ENCODE measurements at regions not wholly inside any gene's neighbourhood (a gene's known extent, or its start where the extent isn't known, plus 50 kb on each side); places are given as distances from the start of the nearest gene placed in this dataset.

GRCh38 chr16:13519871-13520270, 400.1 kb upstream of the ERCC4 start:
- Histone ChIP-seq H3K9me3 (ENCODE audit: control insufficient read depth in 4 of 4, low read length in 3 of 4) (no peaks in the 10 kb centered on the region), H3K9ac (ENCODE audit: low read depth in 1 of 2, low read length in 2 of 2) (no peak overlapping the region), H3K27ac (ENCODE audit: low read depth in 1 of 2, low read length in 2 of 2) (no peak overlapping the region), H3K4me3 (ENCODE audit: low read depth in 1 of 3, low read length in 3 of 3) (no peak overlapping the region), H3K36me3 (ENCODE audit: control insufficient read depth in 4 of 4, insufficient read depth in 3 of 4, low read depth in 1 of 4, low read length in 3 of 4) (no peaks in the 10 kb centered on the region), H3K4me1 (ENCODE audit: control insufficient read depth in 4 of 4, insufficient read depth in 4 of 4, low read length in 3 of 4) (no peaks in the 10 kb centered on the region), H3K27me3 (ENCODE audit: control insufficient read depth in 4 of 4, insufficient read depth in 4 of 4, low read length in 3 of 4) (no peaks in the 10 kb centered on the region)
- TF ChIP-seq MAX (IDR thresholded peaks at IDR 0.05) (no peak), ATF3 (IDR thresholded peaks at IDR 0.05) (no peak), YY1 (IDR thresholded peaks at IDR 0.05) (no peak), SP1 (IDR thresholded peaks at IDR 0.05) (no peak), FOXA1 (IDR thresholded peaks at IDR 0.05) (no peak), JUND (IDR thresholded peaks at IDR 0.05) (no peak), REST (IDR thresholded peaks at IDR 0.05) (no peak), HNF4G (IDR thresholded peaks at IDR 0.05) (no peak), RXRA (IDR thresholded peaks at IDR 0.05) (no peak), TAF1 (conservative IDR thresholded peaks at IDR 0.05) (no peak), CTCF (IDR thresholded peaks at IDR 0.05; ENCODE audit: low read depth, low read length, missing input control) (no peak)
- DNase-seq (ENCODE audit: low spot score) = no peak
- 81% methylated on average over 2 of the region's 2 CpGs for WGBS

- TF ChIP-seq HNF4A (conservative IDR thresholded peaks at IDR 0.05) = no peak
- no peak for TF ChIP-seq TAF1 (conservative IDR thresholded peaks at IDR 0.05)
- TF ChIP-seq RAD21 (IDR thresholded peaks at IDR 0.05) = no peak
- TF ChIP-seq FOXA2 (IDR thresholded peaks at IDR 0.05) = no peak
- no peak for TF ChIP-seq YY1 (IDR thresholded peaks at IDR 0.05)
- no peak for TF ChIP-seq ZBTB33 (IDR thresholded peaks at IDR 0.05)
- no peak for TF ChIP-seq CTCF (IDR thresholded peaks at IDR 0.05; ENCODE audit: low read depth, low read length, missing input control)
- no peak for TF ChIP-seq NR2F2 (IDR thresholded peaks at IDR 0.05)
- TF ChIP-seq FOXA1 (IDR thresholded peaks at IDR 0.05) = no peak
- TF ChIP-seq MAX (IDR thresholded peaks at IDR 0.05) = no peak
- TF ChIP-seq GABPA (IDR thresholded peaks at IDR 0.05 in 1 of 2, conservative IDR thresholded peaks at IDR 0.05 in 1 of 2) = no peak
- WGBS = 74% methylated on average over 2 of the region's 2 CpGs
- Histone ChIP-seq H3K27ac (ENCODE audit: low read depth in 1 of 2, low read length in 2 of 2) (no peak overlapping the region), H3K36me3 (ENCODE audit: control insufficient read depth in 4 of 4, insufficient read depth in 3 of 4, low read depth in 1 of 4, low read length in 3 of 4) (no peaks in the 10 kb centered on the region), H3K9ac (ENCODE audit: low read depth in 1 of 2, low read length in 2 of 2) (no peak overlapping the region), H3K9me3 (ENCODE audit: control insufficient read depth in 4 of 4, low read length in 3 of 4) (no peaks in the 10 kb centered on the region), H3K4me3 (ENCODE audit: low read depth in 1 of 3, low read length in 3 of 3) (no peak overlapping the region), H3K4me1 (ENCODE audit: control insufficient read depth in 4 of 4, insufficient read depth in 4 of 4, low read length in 3 of 4) (no peaks in the 10 kb centered on the region), H3K27me3 (ENCODE audit: control insufficient read depth in 4 of 4, insufficient read depth in 4 of 4, low read length in 3 of 4) (no peaks in the 10 kb centered on the region)
- no peak for DNase-seq (ENCODE audit: low spot score)
These were observed 398.6 kb upstream of the ERCC4 start for GRCh38 chr16:13521356-13521755.

All from liver (tissue), 8 donors.